ENCODE measurements at regions not wholly inside any gene's neighbourhood (a gene's known extent, or its start where the extent isn't known, plus 50 kb on each side); places are given as distances from the start of the nearest gene placed in this dataset.

- no peak for DNase-seq
Observed at GRCh38 chr13:97640268-97640667, 206.3 kb downstream of the RAP2A start.

GRCh38 chr13:97648171-97648880 is 214.4 kb downstream of the RAP2A start:
- no peak for DNase-seq

GRCh38 chr13:97648881-97649224 is 214.9 kb downstream of the RAP2A start:
- no peak for DNase-seq

- no peak for DNase-seq
Observed at GRCh38 chr13:97653443-97654140, 219.6 kb downstream of the RAP2A start.

DNA sequence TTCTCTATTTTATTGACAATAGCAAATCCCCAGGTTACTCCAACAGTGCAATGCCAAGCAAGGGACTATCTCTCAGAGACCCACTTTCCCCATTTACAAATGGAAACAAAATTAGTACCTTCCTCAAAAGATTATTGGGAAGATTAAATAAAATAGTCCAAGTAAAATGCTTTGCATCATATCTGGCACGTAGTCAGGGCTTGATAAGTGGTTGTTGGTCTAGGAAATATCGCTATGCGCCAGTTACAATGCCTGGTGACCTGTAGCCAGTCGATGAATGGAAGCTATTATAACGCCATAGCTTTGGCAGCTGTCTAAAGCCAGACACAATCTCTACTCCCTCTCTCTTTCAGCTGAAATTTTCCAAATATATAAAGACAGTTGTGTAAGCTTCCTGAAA is 220.3 kb downstream of the RAP2A start:
- DNase-seq: no peak

DNA sequence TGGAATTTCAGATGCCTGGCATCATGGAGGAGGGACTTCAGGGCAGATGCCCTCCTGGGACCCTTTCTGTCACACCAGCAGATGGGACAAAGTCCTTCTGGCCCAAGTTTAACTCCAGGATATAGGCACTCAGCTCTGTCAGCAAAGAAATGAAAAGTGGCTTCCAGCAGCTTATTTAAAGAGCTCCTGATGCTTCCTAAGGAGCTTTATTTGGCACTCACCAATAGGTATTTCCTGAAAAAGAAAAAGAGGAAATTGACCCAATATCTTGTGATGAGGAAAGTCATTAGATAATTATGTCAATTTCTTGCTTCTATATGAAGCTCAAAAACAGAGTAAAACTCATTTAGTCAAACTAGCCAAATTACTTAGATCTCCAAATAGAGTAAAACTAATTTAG is 224.6 kb downstream of the RAP2A start:
- no peak for DNase-seq

DNA sequence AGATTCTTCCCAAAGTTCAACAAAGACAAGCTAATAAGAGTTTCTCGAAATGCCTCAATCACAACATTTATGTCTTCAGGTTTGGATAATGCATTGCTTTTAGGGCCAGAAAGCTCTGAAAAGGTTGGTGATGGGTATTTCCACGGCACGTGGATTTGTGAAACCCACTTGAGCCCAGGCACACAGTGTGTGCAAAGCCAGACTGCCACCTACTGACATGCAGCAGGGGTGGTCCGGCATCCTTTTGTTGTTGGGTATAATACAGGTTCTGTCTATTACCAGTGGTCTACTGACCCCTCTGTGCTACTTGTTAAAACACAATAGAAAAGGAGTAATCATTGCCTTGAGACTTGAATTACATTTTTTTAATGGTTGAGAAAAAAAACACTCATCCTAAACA is 225.6 kb downstream of the RAP2A start:
- DNase-seq: no peak

DNA sequence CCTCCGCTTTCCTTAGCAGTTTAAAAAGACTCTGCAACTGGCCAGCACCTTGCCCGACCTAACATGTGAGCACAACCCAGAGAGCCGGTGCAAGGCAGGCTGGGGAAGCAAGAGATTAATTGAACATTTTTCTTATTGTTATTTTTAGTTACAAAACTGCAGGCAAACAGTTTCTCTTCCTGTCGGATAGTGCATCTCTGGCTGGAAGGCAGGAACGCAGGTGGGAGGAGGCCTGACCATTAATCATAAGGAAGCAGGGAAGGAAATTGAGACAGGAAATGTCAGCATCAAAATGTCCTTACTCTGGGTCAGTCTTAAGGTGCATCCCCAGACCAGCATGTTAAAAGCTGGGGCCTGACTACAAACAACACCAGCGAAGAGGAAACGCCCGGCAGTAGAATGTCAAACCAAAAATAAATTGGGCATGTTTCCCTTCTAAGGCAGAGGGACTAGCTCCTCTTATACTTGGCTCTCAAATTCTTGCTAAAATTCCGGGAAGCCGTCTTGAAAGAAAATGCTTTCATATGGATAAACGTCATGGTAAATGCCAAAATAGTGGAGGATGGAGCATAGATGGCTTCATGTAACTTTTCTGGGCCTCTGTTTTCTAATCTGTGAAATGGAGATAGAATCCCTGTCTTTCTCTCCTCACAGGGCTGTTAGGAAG is 226.8 kb downstream of the RAP2A start:
- no peak for DNase-seq

DNA sequence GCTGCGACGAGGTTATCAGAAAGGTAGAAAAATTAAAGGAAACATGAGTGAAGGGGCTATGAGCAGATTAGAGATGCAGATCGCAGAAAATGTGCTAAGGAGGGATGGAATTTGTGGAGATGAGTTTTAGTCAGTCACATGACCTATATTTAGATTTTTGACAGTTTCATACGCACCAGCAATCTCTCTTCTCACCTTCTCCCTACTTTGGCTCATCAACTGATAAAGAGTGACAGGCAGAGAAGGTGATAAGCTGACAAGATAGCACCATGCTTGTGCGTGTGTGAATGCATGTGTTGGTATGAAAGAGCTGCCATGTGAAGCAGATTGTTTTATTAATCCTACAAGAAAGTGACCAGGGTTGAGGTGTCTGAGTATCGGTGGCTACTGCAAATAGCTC is 252.6 kb downstream of the RAP2A start:
- no peak for DNase-seq

- DNase-seq: no peak
Observed at GRCh38 chr13:97692628-97693027, 258.7 kb downstream of the RAP2A start.

GRCh38 chr13:97695684-97696083 is 257.8 kb upstream of the IPO5 start:
- DNase-seq: no peak

DNA sequence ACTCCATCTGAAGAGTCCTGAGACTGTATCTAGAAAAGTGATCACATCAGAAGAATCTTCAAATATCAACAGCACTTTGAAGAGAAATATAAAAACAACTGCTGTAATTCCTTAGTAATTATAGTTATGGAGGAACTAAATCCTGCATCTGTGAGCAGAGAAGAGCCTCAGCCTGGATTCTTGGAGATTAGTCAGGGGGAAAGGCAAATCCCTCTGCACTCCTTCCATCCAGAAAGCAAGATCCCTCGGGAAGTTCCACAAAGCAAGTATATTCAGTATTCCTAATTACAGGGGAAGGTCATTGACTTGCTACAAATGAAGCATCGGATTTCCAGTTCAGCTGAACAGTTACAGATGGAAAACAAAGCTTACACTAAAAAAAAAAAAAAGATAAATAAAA is 256.6 kb upstream of the IPO5 start:
- no peak for DNase-seq

DNA sequence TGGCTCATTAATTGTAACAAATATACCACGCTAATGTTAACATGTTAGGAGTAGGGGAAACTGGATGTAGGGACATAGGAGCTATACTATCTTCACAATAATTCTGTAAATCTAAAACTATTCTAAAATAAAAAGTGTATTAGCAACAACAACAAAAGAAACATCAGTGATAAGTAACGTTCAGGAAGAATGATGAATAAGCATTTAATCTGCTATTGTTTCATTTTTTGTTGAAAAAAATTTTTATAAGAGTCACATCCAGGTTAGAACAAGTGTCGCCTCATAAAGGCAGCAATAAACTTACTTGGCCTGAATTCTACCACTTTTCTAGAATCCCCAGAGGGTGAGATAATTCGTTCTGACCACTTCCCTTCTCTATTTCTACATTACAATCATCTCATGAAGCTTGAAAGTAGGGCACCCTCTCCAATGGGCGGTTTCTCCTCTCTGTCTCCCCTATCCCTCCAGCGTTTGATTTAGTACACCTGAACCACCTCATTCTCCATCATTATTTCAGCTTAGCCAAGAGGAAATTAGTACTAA is 253.1 kb upstream of the IPO5 start:
- DNase-seq: no peak

- DNase-seq: no peak
Observed at GRCh38 chr13:97702614-97703013, 250.9 kb upstream of the IPO5 start.

GRCh38 chr13:97710797-97711196 is 242.7 kb upstream of the IPO5 start:
- DNase-seq: no peak

DNA sequence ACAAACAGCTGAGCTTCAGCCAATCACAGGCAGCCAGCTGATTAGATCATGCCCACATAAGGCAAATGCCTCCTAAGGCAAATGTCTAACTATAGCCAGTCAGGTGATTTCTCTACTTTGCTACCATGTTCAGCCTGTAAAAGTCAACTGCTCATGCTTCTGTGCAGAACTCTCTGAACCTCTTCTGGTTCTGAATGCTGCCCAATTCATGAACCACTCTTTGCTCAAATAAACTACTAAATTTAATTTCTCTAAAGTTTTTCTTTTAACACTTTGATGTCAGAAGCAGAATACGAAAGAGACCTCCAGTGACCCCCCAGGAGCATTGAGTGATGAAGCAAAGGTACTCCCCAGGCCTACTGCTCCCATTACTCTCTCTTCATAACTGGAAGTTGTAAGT is 240.7 kb upstream of the IPO5 start:
- no peak for DNase-seq

DNA sequence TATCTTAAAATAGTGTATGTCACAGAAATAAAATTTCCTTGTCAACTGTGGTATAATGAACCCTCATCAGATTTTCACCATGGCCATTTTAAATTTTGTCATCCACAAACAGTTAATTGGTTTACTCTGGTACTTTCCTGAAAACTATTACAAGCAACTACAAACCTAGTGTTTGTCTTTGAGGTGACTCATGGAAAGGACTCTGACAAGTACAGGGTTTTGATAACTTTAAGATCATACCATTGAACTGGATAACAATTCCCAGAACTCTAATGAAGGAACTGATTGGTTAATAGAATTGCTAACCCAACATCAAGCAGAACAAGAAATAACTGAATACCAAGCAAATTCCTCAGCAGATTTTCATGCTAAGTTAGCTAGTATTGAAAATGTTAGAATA is 237.7 kb upstream of the IPO5 start:
- DNase-seq: no peak

- DNase-seq: no peak
Observed at GRCh38 chr13:97716746-97717145, 236.7 kb upstream of the IPO5 start.

GRCh38 chr13:97719736-97720135 is 233.7 kb upstream of the IPO5 start:
- no peak for DNase-seq

DNA sequence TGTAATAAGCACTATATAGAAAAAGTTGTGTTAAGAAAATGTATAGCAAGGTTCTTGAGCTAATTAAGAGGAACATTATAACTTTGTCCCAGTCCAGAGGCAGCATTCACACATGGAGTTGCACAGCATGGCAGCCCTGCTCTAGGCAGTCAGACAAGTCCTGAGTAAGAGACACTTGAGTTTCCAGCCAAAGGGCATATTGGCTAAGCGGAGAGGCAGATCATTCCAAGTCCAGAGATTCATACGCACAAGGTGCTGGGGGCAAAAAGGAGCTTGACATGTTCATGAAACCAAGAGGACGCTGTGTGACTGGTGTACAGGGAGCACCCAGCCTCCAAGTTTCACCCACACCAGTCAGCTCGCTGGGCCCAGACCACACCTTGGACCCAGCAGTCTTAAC is 232.6 kb upstream of the IPO5 start:
- no peak for DNase-seq

DNA sequence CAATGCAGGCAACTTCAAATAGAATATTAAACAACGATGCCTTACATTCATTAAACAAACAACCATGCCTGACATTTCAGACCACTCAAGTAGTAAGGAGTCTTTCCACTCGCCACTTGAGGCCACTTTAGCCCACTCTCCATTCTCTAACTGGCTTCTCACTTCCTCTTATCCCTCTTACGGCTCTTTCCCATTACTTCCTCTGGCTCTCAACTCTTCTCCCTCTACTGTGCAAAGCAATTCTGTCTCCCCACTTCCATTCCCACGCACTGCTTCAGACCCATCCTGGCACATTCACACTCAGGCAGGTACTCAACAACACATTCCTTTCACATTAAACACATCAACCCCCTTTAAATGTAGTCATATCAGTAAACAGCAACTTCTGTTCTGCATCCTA is 229.8 kb upstream of the IPO5 start:
- no peak for DNase-seq

DNA sequence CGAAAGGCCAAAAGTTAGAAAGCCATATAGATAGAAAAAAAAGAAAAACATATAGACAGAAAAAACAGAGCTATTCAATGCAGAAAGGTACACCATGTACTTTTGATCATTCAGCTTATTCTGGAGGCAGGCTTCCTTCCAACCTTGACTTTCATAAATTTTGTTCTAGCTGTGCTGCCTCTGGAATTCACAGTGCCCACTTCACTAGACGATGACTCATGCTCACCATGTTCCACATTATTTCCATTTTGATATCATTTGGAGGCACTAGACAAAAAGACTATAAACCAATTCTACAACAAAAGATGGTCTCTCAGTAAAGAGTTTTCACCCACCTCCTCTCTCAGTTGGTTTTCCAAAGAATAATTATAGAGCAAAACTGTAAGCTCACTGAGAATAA is 229.0 kb upstream of the IPO5 start:
- DNase-seq: no peak

DNA sequence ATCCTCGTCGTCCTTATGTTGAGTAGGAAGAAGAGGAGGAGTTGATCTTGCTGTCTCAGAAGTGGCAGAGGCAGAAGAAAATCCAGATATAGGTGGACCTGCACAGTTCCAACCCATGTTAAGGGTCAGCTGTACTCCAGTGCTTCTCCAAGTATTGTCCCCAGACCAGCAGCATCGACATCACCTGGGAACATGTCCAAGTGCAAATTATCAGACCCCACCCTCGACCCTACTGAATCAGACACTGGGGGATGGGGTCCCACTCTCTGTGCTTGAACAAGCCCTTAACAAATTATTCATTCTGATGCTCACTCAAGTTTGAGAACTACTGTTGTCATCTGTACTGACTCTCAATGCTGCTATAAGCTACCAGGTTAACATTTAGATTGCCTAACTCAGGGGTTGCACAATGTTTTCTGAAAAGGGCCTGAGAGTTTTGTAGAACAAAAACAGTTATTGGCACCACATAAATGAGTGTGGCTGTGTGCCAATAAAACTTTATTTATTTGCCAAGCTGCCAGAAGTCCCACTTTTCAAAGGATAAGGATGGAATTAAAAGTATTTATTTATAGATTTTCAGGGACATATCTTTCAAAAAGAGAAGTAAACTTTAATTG is 226.7 kb upstream of the IPO5 start:
- DNase-seq: no peak

DNA sequence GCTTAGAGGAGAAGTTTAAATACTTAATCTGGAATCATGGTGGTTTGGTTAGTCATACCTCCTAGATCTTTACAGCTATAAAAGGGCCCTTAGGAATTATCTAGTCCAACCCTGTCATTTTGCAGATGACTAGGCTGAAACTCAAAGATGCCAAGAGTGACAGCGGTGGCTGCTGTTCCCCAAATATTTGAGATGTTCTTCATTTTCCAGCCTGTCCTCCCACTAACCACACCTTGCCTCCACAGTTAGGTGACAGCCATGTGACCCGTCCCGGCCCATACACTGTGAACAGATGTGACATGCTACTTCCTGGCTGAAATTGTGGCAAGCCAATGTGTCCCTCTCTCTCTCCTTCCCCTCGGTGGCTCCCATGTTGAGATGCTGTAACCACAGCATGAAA is 225.5 kb upstream of the IPO5 start:
- DNase-seq: no peak
